ENCODE measurements at regions not wholly inside any gene's neighbourhood (a gene's known extent, or its start where the extent isn't known, plus 50 kb on each side); places are given as distances from the start of the nearest gene placed in this dataset.

DNA sequence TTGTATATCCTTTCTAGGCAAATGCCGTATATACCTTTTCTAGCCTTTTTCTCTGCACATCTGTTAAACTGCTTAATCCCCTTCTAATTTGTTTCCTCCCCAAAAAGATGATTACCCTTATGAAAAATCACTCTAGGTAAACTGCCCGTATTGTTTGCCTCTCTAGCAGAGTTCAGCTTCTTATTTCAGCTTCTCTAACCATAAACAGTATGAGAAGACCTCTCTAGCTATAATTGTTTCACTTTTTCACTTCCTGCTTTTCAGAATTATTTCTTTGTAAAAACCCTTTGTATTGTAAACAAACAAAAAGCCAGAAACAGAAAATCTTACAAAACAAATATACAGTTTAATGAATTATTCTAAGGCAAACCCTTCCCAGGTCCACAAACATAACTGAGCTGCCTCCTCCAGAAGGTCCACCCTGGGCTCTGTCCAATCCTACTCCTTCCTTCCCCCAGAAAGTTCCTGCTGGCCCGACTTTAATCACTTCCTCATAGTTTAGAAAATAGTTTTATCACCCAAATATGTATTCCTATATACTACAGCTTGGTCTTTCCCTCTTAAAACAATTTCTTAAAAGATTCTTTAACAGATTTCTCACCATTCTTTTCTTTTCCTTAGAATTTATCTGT, 158.1 kb downstream of the FGF1 start:
- ATAC-seq (peak in 2 of 4 donors; percentile 19 to 29), DNase-seq (no peak)
- H3K9me3 ChIP-seq: no peaks in the 10 kb centered on the region
- no peaks in the 10 kb centered on the region for H3K27me3 ChIP-seq
- no peak overlapping the region for H3K4me3 ChIP-seq
- TF ChIP-seq, protein P1, sequence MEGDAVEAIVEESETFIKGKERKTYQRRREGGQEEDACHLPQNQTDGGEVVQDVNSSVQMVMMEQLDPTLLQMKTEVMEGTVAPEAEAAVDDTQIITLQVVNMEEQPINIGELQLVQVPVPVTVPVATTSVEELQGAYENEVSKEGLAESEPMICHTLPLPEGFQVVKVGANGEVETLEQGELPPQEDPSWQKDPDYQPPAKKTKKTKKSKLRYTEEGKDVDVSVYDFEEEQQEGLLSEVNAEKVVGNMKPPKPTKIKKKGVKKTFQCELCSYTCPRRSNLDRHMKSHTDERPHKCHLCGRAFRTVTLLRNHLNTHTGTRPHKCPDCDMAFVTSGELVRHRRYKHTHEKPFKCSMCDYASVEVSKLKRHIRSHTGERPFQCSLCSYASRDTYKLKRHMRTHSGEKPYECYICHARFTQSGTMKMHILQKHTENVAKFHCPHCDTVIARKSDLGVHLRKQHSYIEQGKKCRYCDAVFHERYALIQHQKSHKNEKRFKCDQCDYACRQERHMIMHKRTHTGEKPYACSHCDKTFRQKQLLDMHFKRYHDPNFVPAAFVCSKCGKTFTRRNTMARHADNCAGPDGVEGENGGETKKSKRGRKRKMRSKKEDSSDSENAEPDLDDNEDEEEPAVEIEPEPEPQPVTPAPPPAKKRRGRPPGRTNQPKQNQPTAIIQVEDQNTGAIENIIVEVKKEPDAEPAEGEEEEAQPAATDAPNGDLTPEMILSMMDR (IDR thresholded peaks at IDR 0.05): no peak
- TF ChIP-seq POLR2A (IDR thresholded peaks at IDR 0.05): no peak
- 35% methylated on average over 3 of the region's 3 CpGs for WGBS (ENCODE audit: insufficient coverage, low coverage, low lambda C conversion rate, missing lambda C conversion rate)
- H3K36me3 ChIP-seq: no peaks in the 10 kb centered on the region
- H3K27ac ChIP-seq: no peak overlapping the region
- intact Hi-C loops (cut with DNase I): no loop called here
- peaks cover 0 to 8% (median 0%) of the 10 kb centered on the region in 4 donors for H3K4me1 ChIP-seq

DNA sequence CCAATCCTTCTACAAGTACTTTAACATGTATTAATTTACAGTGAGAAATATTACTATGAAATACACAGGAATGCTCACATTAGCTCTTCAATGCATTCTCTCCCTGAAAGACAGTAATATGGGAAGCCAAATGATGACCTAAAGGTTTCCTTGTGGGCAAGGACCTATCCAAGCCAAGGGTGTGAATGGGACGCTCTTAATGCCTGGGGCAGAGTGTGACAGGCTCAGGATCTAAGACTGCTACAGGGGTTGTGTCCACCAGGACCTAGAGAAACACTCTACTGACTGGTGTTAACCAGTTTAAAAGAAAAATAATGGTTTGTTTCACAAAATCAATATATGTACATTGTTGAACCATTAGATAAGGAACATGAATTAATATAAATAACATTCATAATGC, 158.7 kb downstream of the FGF1 start:
- DNase-seq (no peak), ATAC-seq (no peak)
- Histone ChIP-seq H3K4me3 (no peak overlapping the region), H3K4me1 (peaks cover 0 to 8% (median 0%) of the 10 kb centered on the region in 4 donors), H3K27me3 (no peaks in the 10 kb centered on the region), H3K27ac (no peak overlapping the region), H3K36me3 (no peaks in the 10 kb centered on the region), H3K9me3 (no peaks in the 10 kb centered on the region)
- 100% methylated on average over 1 of the region's 1 CpG for WGBS (ENCODE audit: insufficient coverage, low coverage, low lambda C conversion rate, missing lambda C conversion rate)
- TF ChIP-seq POLR2A (IDR thresholded peaks at IDR 0.05): no peak
- TF ChIP-seq, protein P1 (IDR thresholded peaks at IDR 0.05): no peak
- intact Hi-C loops (cut with DNase I): no loop called here

DNA sequence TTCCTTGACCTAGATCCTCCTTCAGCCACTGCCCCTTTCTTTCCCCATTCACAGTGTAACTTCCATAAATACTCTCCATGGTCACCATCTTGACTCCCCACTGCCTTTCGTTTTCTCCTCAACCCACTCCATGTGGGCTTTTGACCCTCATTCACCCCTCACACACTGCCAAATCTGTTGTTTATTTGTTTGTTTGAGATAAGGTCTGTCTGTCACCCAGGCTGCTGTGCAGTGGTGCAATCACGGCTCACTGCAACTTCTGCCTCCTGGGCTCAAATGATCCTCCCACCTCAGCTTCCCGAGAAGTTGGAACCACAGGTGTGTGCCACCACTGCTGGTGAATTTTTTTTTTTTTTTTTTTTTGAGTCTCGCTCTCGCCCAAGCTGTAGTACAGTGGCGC, 162.9 kb downstream of the FGF1 start:
- Histone ChIP-seq H3K27ac (peak overlapping the region; percentile 39 to 68 (median 44)), H3K9me3 (no peaks in the 10 kb centered on the region), H3K4me3 (peak overlapping the region in 1 of 3 donors; percentile 15), H3K27me3 (no peaks in the 10 kb centered on the region), H3K36me3 (no peaks in the 10 kb centered on the region), H3K4me1 (peaks cover 0 to 21% (median 7%) of the 10 kb centered on the region in 4 donors)
- TF ChIP-seq POLR2A (IDR thresholded peaks at IDR 0.05): no peak
- TF ChIP-seq, protein P1 (IDR thresholded peaks at IDR 0.05): no peak
- peak; percentile 61 to 89 (median 80) for ATAC-seq
- intact Hi-C loops (cut with DNase I): no loop called here
- 48% methylated on average over 6 of the region's 6 CpGs for WGBS (ENCODE audit: insufficient coverage, low coverage, low lambda C conversion rate, missing lambda C conversion rate)
- DNase-seq: peak; percentile 57 to 77 (median 66)

DNA sequence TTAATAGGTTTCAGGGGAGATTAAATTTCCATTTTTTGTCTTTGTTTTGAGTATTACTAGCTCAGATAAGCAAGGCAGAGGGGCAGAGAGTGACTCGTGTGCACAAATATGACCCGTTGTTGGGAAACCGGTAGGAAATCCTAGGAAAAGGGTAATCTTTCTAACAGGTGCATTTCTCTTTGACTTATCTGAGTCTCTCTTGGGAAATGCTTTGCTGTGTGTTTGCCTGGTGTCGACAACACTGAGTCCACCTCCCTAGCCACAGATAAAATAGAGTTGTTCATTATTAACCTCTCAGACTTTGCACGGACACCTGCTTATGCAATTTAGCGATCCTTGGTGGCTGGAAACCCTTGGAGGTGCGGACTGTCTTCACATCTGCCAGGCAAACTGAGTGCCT, 164.2 kb downstream of the FGF1 start:
- intact Hi-C loops (cut with DNase I): no loop called here
- H3K9me3 ChIP-seq: no peaks in the 10 kb centered on the region
- TF ChIP-seq, protein P1 (IDR thresholded peaks at IDR 0.05): no peak
- no peak for TF ChIP-seq POLR2A (IDR thresholded peaks at IDR 0.05)
- no peak overlapping the region for H3K4me3 ChIP-seq
- WGBS (ENCODE audit: insufficient coverage, low coverage, low lambda C conversion rate, missing lambda C conversion rate): 27% methylated on average over 7 of the region's 7 CpGs
- H3K27me3 ChIP-seq: no peaks in the 10 kb centered on the region
- no peaks in the 10 kb centered on the region for H3K36me3 ChIP-seq
- peaks cover 0 to 14% (median 7%) of the 10 kb centered on the region in 4 donors for H3K4me1 ChIP-seq
- H3K27ac ChIP-seq: peak overlapping the region; percentile 40 to 68 (median 44)
- DNase-seq (peak; percentile 36 to 83 (median 67)), ATAC-seq (peak; percentile 87 to 93 (median 90))

All from right lobe of liver (tissue), 6 donors.